Endothelial cell (in vitro differentiated cells): ENCODE measurements at regions not wholly inside any gene's neighbourhood (a gene's known extent, or its start where the extent isn't known, plus 50 kb on each side); places are given as distances from the start of the nearest gene placed in this dataset.

Source experiments
- DNase-seq: peaks from one replicate; pipeline ENCODE4 v3.0.0; 2021; ENCODE audit warnings: low spot score
- H3K27ac Mint-ChIP-seq: one replicate; pipeline ENCODE4 v1.8.0; 2021; ENCODE audit warnings: mixed read lengths, inconsistent platforms; ENCODE audit not compliant: unreplicated experiment
- H3K27me3 Mint-ChIP-seq: one replicate; pipeline ENCODE4 v1.8.0; 2021; ENCODE audit warnings: mild to moderate bottlenecking, moderate library complexity, mixed read lengths, inconsistent platforms; ENCODE audit not compliant: unreplicated experiment
- H3K36me3 Mint-ChIP-seq: one replicate; pipeline ENCODE4 v1.8.0; 2021; ENCODE audit warnings: mild to moderate bottlenecking, low read depth, mixed read lengths, inconsistent platforms; ENCODE audit not compliant: unreplicated experiment
- H3K4me1 Mint-ChIP-seq: one replicate; pipeline ENCODE4 v1.8.0; 2021; ENCODE audit warnings: mild to moderate bottlenecking, mixed read lengths, inconsistent platforms; ENCODE audit not compliant: unreplicated experiment
- H3K4me3 Mint-ChIP-seq: one replicate; pipeline ENCODE4 v1.8.0; 2021; ENCODE audit warnings: mild to moderate bottlenecking, mixed read lengths, inconsistent platforms; ENCODE audit not compliant: unreplicated experiment
- H3K9me3 Mint-ChIP-seq: one replicate; pipeline ENCODE4 v1.8.0; 2021; ENCODE audit warnings: mixed read lengths, inconsistent platforms; ENCODE audit not compliant: unreplicated experiment
- TF ChIP-seq, protein P1 (sequence below): fragments of 200-600 bp; sonication (generic); IDR thresholded peaks from one replicate; pipeline ENCODE4 v1.5.0; 2021; ENCODE audit warnings: antibody characterized with exemption; ENCODE audit not compliant: unreplicated experiment

DNA sequence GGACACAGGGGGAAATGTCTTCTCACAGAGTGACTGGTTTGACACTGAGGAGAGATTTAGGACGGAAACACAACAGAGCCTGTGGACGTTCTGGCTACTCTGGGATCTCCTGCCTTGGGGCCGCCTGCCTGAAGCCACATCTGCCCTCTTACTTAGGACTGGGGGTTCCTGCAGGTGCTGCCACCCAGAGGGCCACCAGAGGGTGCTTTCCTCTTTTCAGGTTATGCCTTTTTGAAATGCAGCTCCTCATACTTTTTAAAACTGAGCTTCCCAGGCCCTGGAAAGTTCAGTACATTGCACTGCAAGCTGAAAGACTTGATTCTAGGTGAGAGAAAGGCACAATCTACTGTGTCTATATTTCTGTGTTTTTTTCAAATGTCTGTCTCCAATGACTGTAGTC lies 92.2 kb upstream of the PGRMC2 start:
- Mint-ChIP-seq H3K36me3 (peaks cover 13% of the 10 kb centered on the region), H3K27ac (no peak overlapping the region), H3K4me1 (peaks cover 2% of the 10 kb centered on the region), H3K9me3 (peaks cover 11% of the 10 kb centered on the region), H3K27me3 (peaks cover 2% of the 10 kb centered on the region), H3K4me3 (no peak overlapping the region)
- TF ChIP-seq, protein P1, sequence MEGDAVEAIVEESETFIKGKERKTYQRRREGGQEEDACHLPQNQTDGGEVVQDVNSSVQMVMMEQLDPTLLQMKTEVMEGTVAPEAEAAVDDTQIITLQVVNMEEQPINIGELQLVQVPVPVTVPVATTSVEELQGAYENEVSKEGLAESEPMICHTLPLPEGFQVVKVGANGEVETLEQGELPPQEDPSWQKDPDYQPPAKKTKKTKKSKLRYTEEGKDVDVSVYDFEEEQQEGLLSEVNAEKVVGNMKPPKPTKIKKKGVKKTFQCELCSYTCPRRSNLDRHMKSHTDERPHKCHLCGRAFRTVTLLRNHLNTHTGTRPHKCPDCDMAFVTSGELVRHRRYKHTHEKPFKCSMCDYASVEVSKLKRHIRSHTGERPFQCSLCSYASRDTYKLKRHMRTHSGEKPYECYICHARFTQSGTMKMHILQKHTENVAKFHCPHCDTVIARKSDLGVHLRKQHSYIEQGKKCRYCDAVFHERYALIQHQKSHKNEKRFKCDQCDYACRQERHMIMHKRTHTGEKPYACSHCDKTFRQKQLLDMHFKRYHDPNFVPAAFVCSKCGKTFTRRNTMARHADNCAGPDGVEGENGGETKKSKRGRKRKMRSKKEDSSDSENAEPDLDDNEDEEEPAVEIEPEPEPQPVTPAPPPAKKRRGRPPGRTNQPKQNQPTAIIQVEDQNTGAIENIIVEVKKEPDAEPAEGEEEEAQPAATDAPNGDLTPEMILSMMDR, result no peak
- DNase-seq, result no peak

DNA sequence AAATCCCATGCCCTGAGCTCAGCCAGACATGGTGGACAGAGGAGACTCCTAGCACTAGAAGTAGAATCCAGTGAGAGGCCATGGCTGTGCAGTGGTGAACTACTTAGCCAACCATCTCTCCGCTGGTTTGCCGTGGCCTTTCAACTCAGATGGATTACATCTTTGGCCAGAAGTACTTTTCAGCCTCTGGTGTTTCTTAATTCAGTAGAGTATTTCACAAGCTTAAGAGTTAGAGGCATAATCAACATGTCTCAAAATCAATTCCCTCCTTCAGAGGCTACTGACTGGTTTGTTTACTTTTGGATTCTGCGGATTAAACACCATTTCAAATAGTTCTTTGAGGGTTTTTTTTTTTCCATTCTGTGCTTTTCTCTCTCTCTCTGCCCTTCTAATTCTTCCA lies 91.1 kb upstream of the PGRMC2 start:
- Mint-ChIP-seq H3K4me3 (no peak overlapping the region), H3K27ac (no peak overlapping the region), H3K9me3 (peaks cover 11% of the 10 kb centered on the region), H3K27me3 (peaks cover 2% of the 10 kb centered on the region), H3K36me3 (peaks cover 13% of the 10 kb centered on the region), H3K4me1 (peaks cover 2% of the 10 kb centered on the region)
- TF ChIP-seq, protein P1, result no peak
- DNase-seq, result no peak

DNA sequence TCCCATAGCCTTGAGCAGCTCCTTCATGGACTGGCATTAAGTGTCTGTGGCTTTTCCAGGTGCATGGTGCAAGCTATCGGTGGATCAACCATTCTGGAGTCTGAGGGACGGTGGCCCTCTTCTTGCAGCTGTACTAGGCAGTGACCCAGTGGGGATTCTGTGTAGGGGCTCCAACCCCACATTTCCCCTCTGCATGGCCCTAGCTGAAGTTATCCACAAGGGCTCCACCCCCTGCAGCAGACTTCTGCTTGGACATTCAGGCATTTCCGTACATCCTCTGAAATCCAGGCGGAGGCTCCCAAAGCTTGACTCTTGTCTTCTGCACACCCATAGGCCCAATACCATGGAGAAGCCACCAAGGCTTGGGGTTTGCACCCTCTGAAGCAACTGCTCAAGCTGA lies 89.3 kb upstream of the PGRMC2 start:
- Mint-ChIP-seq H3K4me1 (peaks cover 2% of the 10 kb centered on the region), H3K4me3 (no peak overlapping the region), H3K36me3 (peaks cover 13% of the 10 kb centered on the region), H3K27me3 (peaks cover 2% of the 10 kb centered on the region), H3K9me3 (peaks cover 11% of the 10 kb centered on the region), H3K27ac (no peak overlapping the region)
- TF ChIP-seq, protein P1, result no peak
- DNase-seq, result no peak

DNA sequence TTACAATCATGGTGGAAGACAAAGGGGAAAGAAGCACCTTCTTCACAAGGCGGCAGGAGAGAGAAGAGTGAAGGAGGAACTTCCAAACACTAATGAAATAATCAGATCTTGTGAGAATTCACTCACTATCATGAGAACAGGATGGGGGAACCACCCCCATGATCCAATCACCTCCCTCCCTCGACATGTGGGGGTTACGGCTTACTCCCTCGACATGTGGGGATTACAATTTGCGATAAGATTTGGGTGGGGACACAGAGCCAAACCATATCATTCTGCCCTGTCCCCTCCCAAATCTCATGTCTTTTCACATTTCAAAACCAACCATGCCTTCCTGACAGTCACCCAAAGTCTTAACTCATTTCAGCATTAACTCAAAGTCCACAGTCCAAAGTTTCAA lies 88.7 kb upstream of the PGRMC2 start:
- DNase-seq, result no peak
- no peak overlapping the region for H3K27ac Mint-ChIP-seq
- H3K4me3 Mint-ChIP-seq, result peak overlapping the region; percentile 76
- peaks cover 13% of the 10 kb centered on the region for H3K36me3 Mint-ChIP-seq
- peaks cover 2% of the 10 kb centered on the region for H3K4me1 Mint-ChIP-seq
- H3K27me3 Mint-ChIP-seq, result peaks cover 2% of the 10 kb centered on the region
- peaks cover 11% of the 10 kb centered on the region for H3K9me3 Mint-ChIP-seq
- TF ChIP-seq, protein P1, result no peak

DNA sequence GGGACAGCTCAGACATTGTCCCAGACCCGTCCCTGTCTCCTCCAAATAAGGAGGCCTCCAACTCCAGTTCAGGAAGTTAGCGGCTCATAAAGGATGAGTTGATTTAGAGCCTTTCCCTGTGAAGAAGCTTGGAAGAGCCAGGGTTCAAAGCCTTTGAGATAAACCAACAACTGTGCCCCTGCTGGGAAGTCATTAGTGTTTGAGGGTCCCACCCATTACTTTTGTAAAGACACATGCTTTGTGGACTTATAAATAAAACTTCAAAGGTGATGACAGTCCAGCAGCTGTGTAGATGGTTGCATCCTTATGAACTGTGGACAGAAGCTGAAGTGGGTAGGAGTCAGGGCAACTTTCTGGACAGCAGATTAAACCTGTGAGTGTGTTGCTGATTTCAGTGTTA lies 86.0 kb upstream of the PGRMC2 start:
- TF ChIP-seq, protein P1, result no peak
- H3K4me3 Mint-ChIP-seq, result no peak overlapping the region
- H3K27me3 Mint-ChIP-seq, result peaks cover 4% of the 10 kb centered on the region
- peaks cover 19% of the 10 kb centered on the region for H3K36me3 Mint-ChIP-seq
- H3K4me1 Mint-ChIP-seq, result no peaks in the 10 kb centered on the region
- DNase-seq, result no peak
- H3K9me3 Mint-ChIP-seq, result peaks cover 16% of the 10 kb centered on the region
- H3K27ac Mint-ChIP-seq, result no peak overlapping the region
